K562 (cell line): ENCODE measurements at regions not wholly inside any gene's neighbourhood (a gene's known extent, or its start where the extent isn't known, plus 50 kb on each side); places are given as distances from the start of the nearest gene placed in this dataset.

ENCODE experiments used
- ATAC-seq: fragments of 200-7000 bp; cut with Tn5 transposase; 3 replicates; pipeline ENCODE4 v1.9.1; 2020; ENCODE audit warnings: moderate library complexity
- BruUV-seq: library from RNA; stranded (reverse); fragments of 400-500 nt; replicated peaks from 2 replicates; lab custom pipeline; 2021; lab: Mats Ljungman, UMichigan
- CTCF ChIA-PET: fragments of 300-600 bp; formaldehyde crosslinking; extraction: SDS; loops from one replicate; lab custom pipeline; 2021; ENCODE audit warnings: low intra/inter-chr PET ratio; lab: Yijun Ruan, JAX
- POLR2A ChIA-PET: fragments of 300-600, 350-650 bp; sonication (Branson Sonifier 250); formaldehyde crosslinking; extraction: SDS; loops from one replicate; lab custom pipeline; 2021; ENCODE audit warnings: antibody characterized with exemption, inconsistent platforms; lab: Yijun Ruan, JAX
- DNase-seq, 4 experiments: peaks; one replicate each; pipeline versions ENCODE4 v3.0.0 to v3.0.0-alpha.2; 2011 to 2018; ENCODE audit warnings: low spot score in 3 of 4, mixed read lengths in 3 of 4; ENCODE audit errors: extremely low read depth in 1 of 4
- FAIRE-seq: peaks from 2 replicates; lab custom pipeline; 2011; peaks lifted over from hg19 to GRCh38; lab: Jason Lieb, UNC
- H2AFZ ChIP-seq: 2 replicates; pipeline ENCODE4 v1.6.0; 2011; ENCODE audit warnings: low read depth, low read length, control low read depth, inconsistent platforms
- H3K27ac ChIP-seq: fragments of 200-600 bp; 3 replicates; pipeline ENCODE4 v1.8.0; 2011; ENCODE audit warnings: low read depth, mild to moderate bottlenecking, control low read depth, inconsistent platforms, low read length, moderate library complexity, mixed read lengths; ENCODE audit errors: extremely low read depth
- H3K27me3 ChIP-seq, 2 experiments: fragments of 300-600 bp in 1 of 2; 2 replicates in 1 of 2; 3 replicates in 1 of 2; pipeline versions ENCODE4 v1.6.0 to v1.8.0; 2011; ENCODE audit warnings: inconsistent platforms in 2 of 2, low read length in 2 of 2, mild to moderate bottlenecking in 1 of 2, mixed read lengths in 1 of 2, moderate library complexity in 1 of 2; ENCODE audit not compliant: control insufficient read depth in 2 of 2, insufficient read depth in 2 of 2
- H3K36me3 ChIP-seq: fragments of 300-600 bp; 3 replicates; pipeline ENCODE4 v1.8.0; 2011; ENCODE audit warnings: mild to moderate bottlenecking, low read length, inconsistent platforms; ENCODE audit not compliant: control insufficient read depth, insufficient read depth
- H3K4me1 ChIP-seq, 2 experiments: fragments of 200-600 bp in 1 of 2; replicated peaks in 1 of 2; 2 replicates in 1 of 2; 3 replicates in 1 of 2; pipeline versions ENCODE4 v1.5.1 to v1.8.0; 2011; ENCODE audit warnings: inconsistent platforms in 2 of 2, low read length in 2 of 2, mild to moderate bottlenecking in 1 of 2, mixed read lengths in 1 of 2, moderate library complexity in 1 of 2; ENCODE audit not compliant: control insufficient read depth in 2 of 2, insufficient read depth in 2 of 2
- H3K4me2 ChIP-seq: 2 replicates; pipeline ENCODE4 v1.6.1; 2011; ENCODE audit warnings: low read length, control low read depth, inconsistent platforms, mixed read lengths; ENCODE audit not compliant: insufficient read depth
- H3K4me3 ChIP-seq: fragments of 200-600 bp; sonication (generic), shearing (Covaris generic); 2 replicates; pipeline ENCODE4 v1.5.1; 2016; ENCODE audit warnings: control low read depth, inconsistent platforms
- H3K79me2 ChIP-seq: fragments of 200-600 bp; 3 replicates; pipeline ENCODE4 v1.8.0; 2011; ENCODE audit warnings: low read length, inconsistent platforms; ENCODE audit not compliant: control insufficient read depth, insufficient read depth
- H3K9ac ChIP-seq, 2 experiments: 2 replicates each; pipeline versions ENCODE4 v1.6.0 to v1.6.1; 2011; ENCODE audit warnings: low read depth in 2 of 2, low read length in 2 of 2, control low read depth in 1 of 2, inconsistent platforms in 1 of 2, mild to moderate bottlenecking in 1 of 2, mixed read lengths in 1 of 2; ENCODE audit not compliant: insufficient read depth in 1 of 2
- H3K9me1 ChIP-seq: one replicate; pipeline ENCODE4 v1.6.0; 2011; ENCODE audit warnings: inconsistent platforms, mild to moderate bottlenecking, low read length, moderate library complexity; ENCODE audit not compliant: control insufficient read depth, insufficient read depth
- H3K9me3 ChIP-seq: replicated peaks from 2 replicates; pipeline ENCODE4 v1.5.1; 2011; ENCODE audit warnings: low read depth, low read length, inconsistent platforms; ENCODE audit not compliant: control insufficient read depth, insufficient read depth
- H4K20me1 ChIP-seq: replicated peaks from 2 replicates; pipeline ENCODE4 v1.6.1; 2011; ENCODE audit warnings: low read length, inconsistent platforms, mixed read lengths; ENCODE audit not compliant: control insufficient read depth, insufficient read depth
- CREBBP ChIP-seq: IDR thresholded peaks from one replicate; pipeline ENCODE4 v1.6.1; 2012; ENCODE audit warnings: low read depth, mild to moderate bottlenecking, control low read depth, inconsistent platforms, low read length
- ETV6 ChIP-seq, 3 experiments: fragments of 150-350 bp in 1 of 3; sonication (generic) in 1 of 3; formaldehyde crosslinking in 1 of 3; IDR thresholded peaks; 2 replicates each; pipeline versions ENCODE4 v1.6.1 to v1.8.0; 2014 to 2022; ENCODE audit warnings: borderline replicate concordance in 2 of 3, low read depth in 2 of 3, antibody characterized with exemption in 1 of 3, low read length in 1 of 3, mild to moderate bottlenecking in 1 of 3, missing genetic modification reagents in 1 of 3
- POU5F1 ChIP-seq: fragments of 150-350 bp; IDR thresholded peaks from 2 replicates; pipeline ENCODE4 v1.6.1; 2014; ENCODE audit warnings: borderline replicate concordance, low read length, low read depth, mild to moderate bottlenecking; ENCODE audit not compliant: partially characterized antibody
- TAF1 ChIP-seq: IDR thresholded peaks from 2 replicates; pipeline ENCODE4 v1.6.1; 2011; ENCODE audit warnings: mild to moderate bottlenecking, low read length, moderate library complexity; ENCODE audit not compliant: insufficient read depth, control insufficient read depth, severe bottlenecking; ENCODE audit errors: extremely low read depth
- ZFP36 ChIP-seq: fragments of 150-350 bp; IDR thresholded peaks from 2 replicates; pipeline ENCODE4 v1.6.1; 2018; ENCODE audit warnings: low read length, low read depth; ENCODE audit not compliant: partially characterized antibody
- ZNF143 ChIP-seq: sonication (generic); formaldehyde crosslinking; IDR thresholded peaks from 2 replicates; pipeline ENCODE4 v1.9.0; 2022; ENCODE audit warnings: mild to moderate bottlenecking, missing genetic modification reagents
- ZNF561 ChIP-seq: fragments of 450-650 bp; formaldehyde crosslinking; conservative IDR thresholded peaks from 2 replicates; pipeline ENCODE4 v1.4.0; 2020; ENCODE audit warnings: mild to moderate bottlenecking, moderate library complexity
- WGBS: fragments of 100-300 bp; shearing (Covaris generic); methylation state at CpG from one replicate; pipeline ENCODE4 v1.1.6; 2016; ENCODE audit warnings: low coverage, mixed read lengths; ENCODE audit not compliant: insufficient coverage; ENCODE audit errors: missing lambda C conversion rate; 5-methylcytosine and 5-hydroxymethylcytosine counted together
- in situ Hi-C: fragments of 300-500 bp; cut with MboI; formaldehyde crosslinking; loops from 4 replicates; pipeline ENCODE4 v1.15.0; 2018; ENCODE audit warnings: inconsistent platforms, mixed read lengths
- intact Hi-C: fragments of 100-400 bp; cut with micrococcal nuclease; formaldehyde crosslinking; loops from 2 replicates; pipeline ENCODE4 v1.14.2; 2022

- ATAC-seq (no peak), DNase-seq (no peak), FAIRE-seq (no peak)
- H2AFZ ChIP-seq, result no peak overlapping the region
- POLR2A ChIA-PET, result no interaction called here
- no peaks in the 10 kb centered on the region for H3K9me1 ChIP-seq
- CTCF ChIA-PET, result no interaction called here
- intact Hi-C loops, result no loop called here
- no peaks in the 10 kb centered on the region for H3K4me1 ChIP-seq
- WGBS, result 0% methylated on average over 11 of the region's 11 CpGs
- H3K27me3 ChIP-seq, result no peaks in the 10 kb centered on the region
- no TSS peak for BruUV-seq
- H3K27ac ChIP-seq, result no peak overlapping the region
- H3K4me2 ChIP-seq, result no peak overlapping the region
- in situ Hi-C loops, result no loop called here
- no peaks in the 10 kb centered on the region for H3K36me3 ChIP-seq
- H3K79me2 ChIP-seq, result no peaks in the 10 kb centered on the region
- H3K9me3 ChIP-seq, result no peaks in the 10 kb centered on the region
- H3K9ac ChIP-seq, result no peak overlapping the region
- TF ChIP-seq ZNF561 (no peak), POU5F1 (no peak), CREBBP (no peak), ZNF143 (CRISPR knock-in tag) (no peak), ZFP36 (no peak), ETV6 (IDR thresholded peaks at IDR 0.05; ENCODE audit: borderline replicate concordance in 1 of 2, low read depth in 2 of 2, low read length in 1 of 2) (no peak), ETV6 (CRISPR knock-in tag; IDR thresholded peaks at IDR 0.05; ENCODE audit: borderline replicate concordance) (no peak), TAF1 (no peak)
- no peak overlapping the region for H3K4me3 ChIP-seq
- no peaks in the 10 kb centered on the region for H4K20me1 ChIP-seq
Measured at GRCh38 chrX:42098900-42099299, 175.5 kb upstream of the CASK start.
